ENCODE measurements at regions not wholly inside any gene's neighbourhood (a gene's known extent, or its start where the extent isn't known, plus 50 kb on each side); places are given as distances from the start of the nearest gene placed in this dataset.

GRCh38 chr4:13316354-13316753, 167.8 kb downstream of the RAB28 start:
- DNase-seq: no peak

DNA sequence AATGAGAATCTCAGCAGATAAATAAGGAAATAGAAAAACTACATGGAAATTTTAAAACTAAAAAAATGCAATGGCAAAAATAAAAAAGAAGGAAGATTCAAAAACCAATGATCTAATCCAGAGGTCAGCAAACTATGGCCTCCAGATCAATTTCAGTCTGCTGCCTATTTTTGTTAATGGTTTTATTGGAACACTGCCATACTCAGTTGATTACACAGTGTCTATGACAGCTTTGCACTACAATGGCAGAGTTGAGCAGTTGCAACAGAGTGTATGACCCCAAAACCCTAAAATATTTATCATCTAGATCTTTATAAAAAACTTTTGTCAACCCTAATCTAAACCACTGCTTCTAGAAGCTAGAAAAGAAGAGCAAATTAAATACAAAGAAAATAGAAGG, 170.3 kb downstream of the RAB28 start:
- no peak for DNase-seq

- no peak for DNase-seq
These were observed 171.9 kb downstream of the RAB28 start for GRCh38 chr4:13312264-13312663.

DNA sequence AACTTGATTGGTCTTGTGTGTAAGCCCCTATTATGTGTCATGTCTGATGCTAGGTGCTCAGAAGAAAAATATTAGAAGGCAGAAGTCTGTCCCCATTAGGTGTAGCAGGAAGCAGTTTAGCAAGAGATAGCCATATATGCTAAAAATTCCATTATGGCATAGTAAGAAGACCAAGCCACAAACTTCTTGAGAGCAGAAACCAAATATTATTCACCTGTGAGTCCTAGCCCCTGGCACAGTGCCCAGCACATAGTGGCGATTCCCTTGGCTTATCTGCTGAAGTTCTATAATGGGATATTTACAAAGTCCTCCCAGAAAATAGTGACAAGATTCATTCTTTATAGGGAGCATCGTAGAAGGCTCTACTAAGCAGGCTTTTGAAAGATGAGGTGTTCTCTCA, 174.4 kb downstream of the RAB28 start:
- DNase-seq: no peak

- DNase-seq: no peak
These were observed 177.8 kb downstream of the RAB28 start for GRCh38 chr4:13306356-13306755.

DNA sequence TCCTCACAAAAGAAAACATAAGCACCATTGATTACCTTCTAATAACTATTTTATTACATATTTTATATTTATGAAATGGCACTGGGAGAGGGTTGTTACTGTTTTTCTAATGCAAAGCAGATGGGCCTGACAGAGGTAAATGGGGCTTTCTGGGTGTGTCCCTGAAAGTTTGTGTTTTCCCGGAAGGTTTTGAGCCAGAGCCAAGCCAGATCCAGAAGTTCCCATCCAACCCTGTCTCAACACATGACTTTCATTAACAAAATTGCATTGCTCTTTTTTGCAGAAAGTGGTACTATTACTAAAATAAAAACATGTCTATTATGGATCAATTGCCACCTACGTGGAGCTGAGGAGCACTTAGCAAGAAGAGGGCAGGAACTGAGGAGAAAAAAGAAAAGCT, 181.3 kb downstream of the RAB28 start:
- DNase-seq: no peak

DNA sequence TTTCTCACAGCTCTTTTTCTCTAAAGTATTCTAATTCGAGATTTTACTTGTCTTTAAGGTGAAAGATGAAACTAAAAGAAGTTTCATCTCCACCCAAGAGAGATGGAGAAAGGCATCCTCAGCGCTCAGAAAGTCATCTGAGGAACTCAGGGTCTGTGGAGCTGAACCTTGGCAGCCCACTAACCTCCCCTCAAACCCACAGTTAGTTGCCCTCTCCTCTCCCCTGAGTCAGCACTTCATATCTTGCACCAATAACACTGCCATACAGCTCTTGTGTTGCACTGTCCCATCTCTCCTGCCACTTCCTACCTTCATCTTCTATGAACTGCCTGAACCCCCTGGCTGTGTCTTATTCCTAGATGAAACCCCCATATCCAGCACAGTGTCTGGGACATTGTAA, 184.8 kb downstream of the RAB28 start:
- DNase-seq: no peak

GRCh38 chr4:13298655-13299054, 185.5 kb downstream of the RAB28 start:
- no peak for DNase-seq

GRCh38 chr4:13296986-13297385, 187.2 kb downstream of the RAB28 start:
- DNase-seq: no peak

GRCh38 chr4:13294961-13295605, 189.1 kb downstream of the RAB28 start:
- no peak for DNase-seq

- DNase-seq: no peak
These were observed 191.8 kb downstream of the RAB28 start for GRCh38 chr4:13292372-13292771.

GRCh38 chr4:13289391-13289790, 194.7 kb downstream of the RAB28 start:
- no peak for DNase-seq

- DNase-seq: no peak
These were observed 198.8 kb downstream of the RAB28 start for GRCh38 chr4:13285336-13285735.

GRCh38 chr4:13284932-13285331, 199.2 kb downstream of the RAB28 start:
- DNase-seq: no peak

GRCh38 chr4:13276357-13276756, 207.8 kb downstream of the RAB28 start:
- no peak for DNase-seq

DNA sequence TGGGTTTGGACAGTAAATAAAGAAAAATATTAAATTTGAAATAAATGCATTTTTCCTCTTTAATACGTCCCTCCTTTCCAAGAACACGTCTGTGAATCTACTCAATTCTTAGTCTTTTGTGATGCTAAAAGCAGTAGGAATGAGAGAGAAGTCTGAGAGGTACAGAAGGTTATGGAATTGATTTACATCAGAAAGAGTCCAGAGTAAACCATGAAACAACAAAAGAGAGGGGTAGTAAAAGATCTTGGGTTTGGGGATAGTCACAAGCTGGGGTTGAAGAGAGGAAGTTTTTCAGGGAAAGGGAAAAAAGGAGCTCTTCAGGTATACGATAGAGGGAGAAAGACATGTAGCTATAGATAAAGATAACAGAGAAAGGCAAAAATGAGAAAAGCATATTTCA, 215.4 kb downstream of the RAB28 start:
- DNase-seq: no peak

GRCh38 chr4:13268165-13268564, 216.0 kb downstream of the RAB28 start:
- no peak for DNase-seq

- no peak for DNase-seq
These were observed 217.0 kb downstream of the RAB28 start for GRCh38 chr4:13267091-13267490.

- no peak for DNase-seq
These were observed 217.5 kb downstream of the RAB28 start for GRCh38 chr4:13266687-13267086.

DNA sequence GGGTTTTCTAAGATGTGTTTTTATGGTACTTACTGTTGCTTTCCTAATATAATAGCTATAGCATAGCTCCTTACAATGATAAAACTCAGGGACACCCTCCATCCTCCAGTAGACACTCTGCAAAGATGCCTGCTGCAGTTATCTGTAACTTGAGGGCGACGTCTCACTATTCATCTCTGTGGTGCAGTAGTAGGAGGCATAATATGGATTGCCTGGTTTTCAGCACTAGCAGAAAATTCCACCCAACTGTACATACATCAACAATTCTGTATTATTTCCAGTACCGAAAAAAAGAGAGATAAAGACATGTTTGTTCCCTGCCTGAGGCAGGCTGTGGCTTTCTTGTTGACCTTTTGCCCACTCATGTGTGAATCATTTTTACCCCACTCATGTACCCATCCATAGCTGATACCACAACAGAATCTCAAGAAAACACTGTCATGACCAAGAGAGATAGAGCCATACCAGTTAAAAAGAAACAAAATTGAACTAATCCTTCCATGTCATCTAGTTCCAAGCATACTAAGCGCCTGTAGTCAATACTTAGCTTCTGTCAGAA, 220.1 kb downstream of the RAB28 start:
- DNase-seq: no peak

- no peak for DNase-seq
These were observed 221.3 kb downstream of the RAB28 start for GRCh38 chr4:13262816-13263215.

DNA sequence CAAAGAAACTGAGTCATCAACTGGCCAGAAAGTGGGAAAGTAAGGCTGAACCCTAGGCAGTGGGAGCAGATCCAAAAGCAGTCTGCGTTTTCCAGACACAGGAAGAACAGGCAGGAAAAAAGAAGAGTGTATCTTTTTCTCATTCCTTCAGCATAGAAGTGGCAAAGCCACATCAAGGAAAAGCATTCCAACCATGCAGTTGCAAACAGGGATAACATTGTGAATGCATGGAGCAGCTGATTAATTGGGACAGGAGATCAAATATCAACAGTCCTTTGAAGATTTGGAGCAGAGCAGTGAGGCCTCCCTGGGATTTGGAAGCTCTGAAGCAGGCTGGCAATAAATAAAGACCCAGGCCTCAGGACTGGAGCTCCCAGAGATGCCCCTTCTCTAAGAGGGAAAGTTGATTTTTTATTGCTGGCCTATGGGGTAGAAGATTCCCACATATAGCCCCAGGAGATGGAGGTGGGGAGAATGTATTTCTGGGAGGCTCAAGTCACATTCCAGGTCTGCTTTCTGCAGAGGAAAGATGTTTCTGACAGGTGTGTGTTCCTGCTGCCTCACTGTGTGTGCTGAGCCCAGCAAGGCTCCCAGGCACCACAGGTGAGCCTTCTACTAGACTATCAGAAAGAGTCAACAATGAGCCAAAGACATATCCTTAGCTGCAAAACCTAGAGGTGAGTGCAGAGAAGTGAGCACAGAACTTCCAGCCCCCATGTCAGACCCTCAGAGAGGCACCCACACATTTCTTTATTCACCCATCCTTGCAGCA, 222.5 kb downstream of the RAB28 start:
- no peak for DNase-seq

- no peak for DNase-seq
These were observed 223.6 kb downstream of the RAB28 start for GRCh38 chr4:13260513-13260912.

DNA sequence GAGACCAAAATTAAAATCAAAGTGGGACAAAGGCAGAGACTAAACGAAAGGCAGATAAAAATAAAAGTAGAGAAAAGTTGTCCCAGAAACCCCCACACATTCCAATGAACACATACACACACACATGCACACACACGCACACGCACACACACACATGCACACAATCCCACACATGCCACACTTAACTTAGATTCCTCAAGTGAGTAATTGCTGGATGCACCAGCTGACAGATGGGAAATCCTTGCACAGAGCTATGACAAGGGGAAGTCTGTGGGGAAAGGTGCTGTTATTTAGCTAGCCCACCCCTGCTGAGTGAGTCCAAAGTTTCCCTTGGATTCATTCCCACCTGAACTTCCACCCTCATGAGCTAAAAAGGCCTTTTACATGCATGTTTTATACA, 233.9 kb downstream of the RAB28 start:
- DNase-seq: no peak
